H1 (cell line): ENCODE measurements at regions not wholly inside any gene's neighbourhood (a gene's known extent, or its start where the extent isn't known, plus 50 kb on each side); places are given as distances from the start of the nearest gene placed in this dataset.

Experiments
- CTCF ChIA-PET: fragments of 300-600 bp; sonication (Branson Sonifier 250); formaldehyde crosslinking; loops from one replicate; lab custom pipeline; 2021; ENCODE audit not compliant: partially characterized antibody; lab: Charles Lee
- POLR2A ChIA-PET: fragments of 300-600 bp; sonication (Branson Sonifier 250); formaldehyde crosslinking; loops from one replicate; lab custom pipeline; 2021; ENCODE audit warnings: inconsistent platforms; ENCODE audit not compliant: partially characterized antibody; lab: Charles Lee
- DNase-seq, 2 experiments: peaks; one replicate each; pipeline versions ENCODE4 v3.0.0 to v3.0.0-alpha.2; 2010 to 2022; ENCODE audit warnings: low spot score in 2 of 2, low read depth in 1 of 2, mixed read lengths in 1 of 2
- FAIRE-seq: peaks from 2 replicates; lab custom pipeline; 2011; peaks lifted over from hg19 to GRCh38; lab: Jason Lieb, UNC
- H2AFZ ChIP-seq: 2 replicates; pipeline ENCODE4 v1.8.1; 2012; ENCODE audit warnings: low read length, inconsistent platforms
- H2AK5ac ChIP-seq: 2 replicates; pipeline ENCODE4 v1.6.1; 2013; ENCODE audit warnings: low read depth, low read length
- H2BK120ac ChIP-seq: replicated peaks from 2 replicates; pipeline ENCODE3; 2013; ENCODE audit warnings: low read depth, low read length, inconsistent platforms
- H2BK12ac ChIP-seq: 2 replicates; pipeline ENCODE4 v1.6.1; 2013; ENCODE audit warnings: low read depth, low read length
- H2BK15ac ChIP-seq: 2 replicates; pipeline ENCODE4 v1.6.1; 2013; ENCODE audit warnings: low read length
- H2BK20ac ChIP-seq: 2 replicates; pipeline ENCODE4 v1.6.1; 2013; ENCODE audit warnings: low read length
- H2BK5ac ChIP-seq: 2 replicates; pipeline ENCODE4 v1.6.1; 2013; ENCODE audit warnings: low read depth, low read length
- H3K14ac ChIP-seq: 2 replicates; pipeline ENCODE4 v1.6.1; 2013; ENCODE audit warnings: inconsistent platforms; ENCODE audit not compliant: insufficient read length
- H3K18ac ChIP-seq: 2 replicates; pipeline ENCODE4 v1.6.1; 2013; ENCODE audit warnings: low read length; ENCODE audit errors: extremely low read depth
- H3K23ac ChIP-seq: 2 replicates; pipeline ENCODE4 v1.6.1; 2013; ENCODE audit warnings: inconsistent platforms; ENCODE audit not compliant: insufficient read length
- H3K23me2 ChIP-seq: 2 replicates; pipeline ENCODE4 v1.6.1; 2013; ENCODE audit warnings: low read depth, low read length
- H3K27ac ChIP-seq: 2 replicates; pipeline ENCODE4 v1.6.1; 2011; ENCODE audit warnings: low read depth, low read length, inconsistent platforms
- H3K27me3 ChIP-seq, 4 experiments: replicated peaks in 1 of 4; 1 replicate in 1 of 4; 2 replicates in 3 of 4; pipeline versions ENCODE4 v1.6.1 to v1.8.1; 2011 to 2013; ENCODE audit warnings: low read length in 3 of 4, mild to moderate bottlenecking in 3 of 4, inconsistent platforms in 2 of 4, mixed read lengths in 2 of 4, moderate library complexity in 1 of 4; ENCODE audit not compliant: control insufficient read depth in 3 of 4, insufficient read depth in 3 of 4; ENCODE audit errors: extremely low read depth in 1 of 4
- H3K36me3 ChIP-seq, 4 experiments: 2 replicates each; pipeline versions ENCODE4 v1.6.1 to v1.8.1; 2011 to 2013; ENCODE audit warnings: mild to moderate bottlenecking in 4 of 4, low read length in 3 of 4, moderate library complexity in 2 of 4, control low read depth in 1 of 4, inconsistent platforms in 1 of 4; ENCODE audit not compliant: insufficient read depth in 4 of 4, control insufficient read depth in 2 of 4
- H3K4ac ChIP-seq: replicated peaks from 2 replicates; pipeline ENCODE3; 2013; ENCODE audit warnings: low read length, low read depth, mixed read lengths, inconsistent platforms; ENCODE audit not compliant: insufficient read length
- H3K4me1 ChIP-seq, 4 experiments: replicated peaks in 1 of 4; 1 replicate in 1 of 4; 2 replicates in 3 of 4; pipeline versions ENCODE4 v1.6.1 to v1.8.1; 2011 to 2013; ENCODE audit warnings: low read length in 3 of 4, inconsistent platforms in 2 of 4, mixed read lengths in 1 of 4; ENCODE audit not compliant: insufficient read depth in 4 of 4, control insufficient read depth in 3 of 4
- H3K4me2 ChIP-seq, 2 experiments: 2 replicates each; pipeline versions ENCODE4 v1.6.1 to v1.8.1; 2011 to 2013; ENCODE audit warnings: low read depth in 2 of 2, low read length in 2 of 2, control low read depth in 1 of 2, inconsistent platforms in 1 of 2, mild to moderate bottlenecking in 1 of 2; ENCODE audit not compliant: insufficient read depth in 1 of 2
- H3K4me3 ChIP-seq, 4 experiments: fragments of 200-600, 300-600 bp in 1 of 4; sonication (generic), shearing (Covaris generic), sonication (Bioruptor Twin) in 1 of 4; 2 replicates each; pipeline versions ENCODE4 v1.5.1 to v1.8.1; 2011 to 2016; ENCODE audit warnings: low read length in 4 of 4, low read depth in 3 of 4, control low read depth in 2 of 4, inconsistent platforms in 2 of 4, mild to moderate bottlenecking in 2 of 4, mixed read lengths in 1 of 4, moderate library complexity in 1 of 4; ENCODE audit not compliant: insufficient read depth in 2 of 4; ENCODE audit errors: extremely low read depth in 1 of 4
- H3K56ac ChIP-seq: replicated peaks from 2 replicates; pipeline ENCODE3; 2013; ENCODE audit warnings: low read depth, mild to moderate bottlenecking, mixed read lengths, low read length, inconsistent platforms; ENCODE audit not compliant: insufficient read length
- H3K79me1 ChIP-seq: 2 replicates; pipeline ENCODE4 v1.6.1; 2013; ENCODE audit warnings: low read depth, low read length, control low read depth
- H3K79me2 ChIP-seq, 2 experiments: 2 replicates each; pipeline versions ENCODE4 v1.6.1 to v1.8.1; 2012 to 2013; ENCODE audit warnings: low read length in 2 of 2, mild to moderate bottlenecking in 2 of 2, inconsistent platforms in 1 of 2; ENCODE audit not compliant: insufficient read depth in 2 of 2, control insufficient read depth in 1 of 2
- H3K9ac ChIP-seq, 4 experiments: replicated peaks in 1 of 4; 1 replicate in 1 of 4; 2 replicates in 3 of 4; pipeline versions ENCODE4 v1.6.1 to v1.8.1; 2011 to 2013; ENCODE audit warnings: low read depth in 3 of 4, low read length in 3 of 4, control low read depth in 2 of 4, mild to moderate bottlenecking in 2 of 4, moderate library complexity in 2 of 4, inconsistent platforms in 1 of 4; ENCODE audit errors: extremely low read depth in 1 of 4
- H3K9me3 ChIP-seq, 2 experiments: 2 replicates each; pipeline versions ENCODE4 v1.6.1 to v1.8.1; 2012 to 2013; ENCODE audit warnings: mild to moderate bottlenecking in 2 of 2, moderate library complexity in 2 of 2, control low read depth in 1 of 2, inconsistent platforms in 1 of 2, low read depth in 1 of 2, low read length in 1 of 2, mixed read lengths in 1 of 2; ENCODE audit not compliant: insufficient read depth in 2 of 2
- H4K20me1 ChIP-seq, 2 experiments: replicated peaks in 1 of 2; 2 replicates each; pipeline versions ENCODE3 to v1.8.1; 2011 to 2013; ENCODE audit warnings: inconsistent platforms in 2 of 2, low read length in 2 of 2, mild to moderate bottlenecking in 1 of 2; ENCODE audit not compliant: insufficient read depth in 2 of 2, control insufficient read depth in 1 of 2
- H4K5ac ChIP-seq: 2 replicates; pipeline ENCODE4 v1.6.1; 2013; ENCODE audit warnings: low read length, low read depth, mixed read lengths, inconsistent platforms; ENCODE audit not compliant: insufficient read length
- H4K8ac ChIP-seq: 2 replicates; pipeline ENCODE4 v1.8.0; 2013; ENCODE audit warnings: mild to moderate bottlenecking, moderate library complexity, low read length, inconsistent platforms; ENCODE audit not compliant: insufficient read depth; ENCODE audit errors: extremely low read depth
- H4K91ac ChIP-seq: replicated peaks from 2 replicates; pipeline ENCODE3; 2013; ENCODE audit warnings: low read length, mixed read lengths, inconsistent platforms; ENCODE audit not compliant: insufficient read length
- EGR1 ChIP-seq: IDR thresholded peaks from 2 replicates; pipeline ENCODE4 v1.6.1; 2011; ENCODE audit warnings: low read depth, low read length, borderline replicate concordance
- FOSL1 ChIP-seq: IDR thresholded peaks from 2 replicates; pipeline ENCODE4 v1.6.1; 2011; ENCODE audit warnings: mild to moderate bottlenecking, low read depth, low read length, moderate library complexity; ENCODE audit not compliant: insufficient read depth
- TCF12 ChIP-seq: IDR thresholded peaks from 2 replicates; pipeline ENCODE4 v1.6.1; 2011; ENCODE audit warnings: low read depth, mild to moderate bottlenecking, low read length
- WGBS, 2 experiments: shearing (Covaris generic) in 1 of 2; methylation state at CpG; one replicate each; pipeline versions ENCODE4 v1.1.6 to v1.1.7; 2013 to 2015; ENCODE audit warnings: low lambda C conversion rate in 2 of 2, mixed read lengths in 2 of 2, inconsistent platforms in 1 of 2, low coverage in 1 of 2, missing lambda C conversion rate in 1 of 2; ENCODE audit not compliant: insufficient replicate concordance in 2 of 2, insufficient coverage in 1 of 2, insufficient read length in 1 of 2; ENCODE audit errors: extremely low coverage in 1 of 2, missing lambda C conversion rate in 1 of 2; 5-methylcytosine and 5-hydroxymethylcytosine counted together

- Histone ChIP-seq H3K23ac (no peak overlapping the region), H2BK120ac (no peak overlapping the region), H2BK12ac (no peak overlapping the region), H3K4me3 (no peak overlapping the region), H4K8ac (no peak overlapping the region), H4K91ac (no peak overlapping the region), H3K36me3 (no peaks in the 10 kb centered on the region), H3K27ac (no peak overlapping the region), H4K5ac (no peak overlapping the region), H3K79me2 (no peaks in the 10 kb centered on the region), H2BK5ac (no peak overlapping the region), H3K56ac (no peak overlapping the region), H3K9ac (no peak overlapping the region), H3K23me2 (no peaks in the 10 kb centered on the region), H3K4me2 (no peak overlapping the region), H4K20me1 (peaks cover 0 to 4% of the 10 kb centered on the region in 2 experiments), H2AFZ (no peak overlapping the region), H3K4ac (no peak overlapping the region), H3K79me1 (peaks cover 2% of the 10 kb centered on the region; the same call in 1 of the 2 replicates), H3K18ac (no peak overlapping the region), H3K9me3 (no peaks in the 10 kb centered on the region), H2AK5ac (no peak overlapping the region), H2BK20ac (no peak overlapping the region), H3K14ac (no peak overlapping the region), H2BK15ac (no peak overlapping the region), H3K27me3 (no peaks in the 10 kb centered on the region), H3K4me1 (peaks cover 0 to 18% (median 7%) of the 10 kb centered on the region in 4 experiments; a peak in 6 of 7 replicates)
- CTCF ChIA-PET: interaction anchor here (0.7 to 2.3 kb wide), 9 partner anchors 10 to 375 kb away, joined by 3 to 7 read pairs (median 3); no protein-coding TSS in a partner anchor
- POLR2A ChIA-PET: interaction anchor here (1.4 kb wide), 1 partner anchor 79 kb away, joined by 4 read pairs; no protein-coding TSS in a partner anchor
- no peak for DNase-seq
- no peak for FAIRE-seq
- WGBS, 2 experiments: 95% methylated on average over 8 of the region's 11 CpGs; no CpG with 5 or more reads in 1 of the 2 experiments
- TF ChIP-seq TCF12: no peak
- no peak for TF ChIP-seq EGR1
- no peak for TF ChIP-seq FOSL1
Measured at GRCh38 chr11:70711911-70712185, 313.5 kb downstream of the CTTN start.
